ENCODE measurements at regions not wholly inside any gene's neighbourhood (a gene's known extent, or its start where the extent isn't known, plus 50 kb on each side); places are given as distances from the start of the nearest gene placed in this dataset.

DNA sequence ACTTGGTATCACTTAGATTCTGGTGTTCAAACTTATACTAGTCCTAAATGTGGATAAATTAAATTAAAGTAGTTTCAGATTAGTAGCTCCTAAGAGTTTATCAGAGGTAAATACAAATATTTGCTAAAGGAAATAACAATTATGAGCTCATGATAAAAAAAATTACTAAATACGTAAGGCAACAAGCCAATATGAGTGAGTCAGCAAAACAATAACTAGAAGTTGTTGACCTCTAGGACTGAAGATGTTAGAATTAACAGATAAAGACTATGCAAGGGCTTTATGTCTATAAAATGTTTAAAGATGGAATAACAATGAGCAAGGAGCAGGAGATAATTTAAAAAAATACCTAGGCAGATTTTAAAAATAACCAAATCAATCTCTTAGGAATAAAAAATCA lies 195.8 kb downstream of the CLCN4 start:
- Histone ChIP-seq H3K4ac (ENCODE audit: low read depth, low read length) (no peak overlapping the region), H2AK9ac (replicated peaks; ENCODE audit: low read depth, low read length, poor library complexity) (no peak overlapping the region), H4K5ac (ENCODE audit: low read depth, low read length) (no peak overlapping the region), H2BK120ac (ENCODE audit: low read depth, low read length) (no peak overlapping the region), H3K56ac (ENCODE audit: extremely low read depth, insufficient read depth, low read length) (no peak overlapping the region), H2BK5ac (ENCODE audit: low read depth, low read length, poor library complexity, severe bottlenecking) (no peak overlapping the region), H3K27me3 (ENCODE audit: control insufficient read depth, insufficient read depth, low read length) (no peaks in the 10 kb centered on the region), H3K27ac (ENCODE audit: insufficient read depth, low read length) (no peak overlapping the region), H3K9me1 (ENCODE audit: insufficient read depth, low read length) (no peaks in the 10 kb centered on the region), H3K23ac (ENCODE audit: low read depth, low read length) (no peak overlapping the region), H4K91ac (ENCODE audit: insufficient read depth, low read depth, low read length) (no peak overlapping the region), H4K20me1 (ENCODE audit: insufficient read depth, low read length) (no peaks in the 10 kb centered on the region), H3K36me3 (ENCODE audit: control insufficient read depth, insufficient read depth, low read length) (no peaks in the 10 kb centered on the region), H3K4me2 (ENCODE audit: low read depth, low read length) (no peak overlapping the region), H2BK15ac (ENCODE audit: low read depth, low read length) (no peak overlapping the region), H3K9ac (ENCODE audit: low read depth, low read length) (no peak overlapping the region), H3K14ac (replicated peaks; ENCODE audit: low read depth, low read length) (no peak overlapping the region), H3K18ac (ENCODE audit: low read depth, low read length) (no peak overlapping the region), H4K8ac (ENCODE audit: low read depth in 2 of 2, low read length in 2 of 2) (no peak overlapping the region), H3K9me3 (ENCODE audit: control insufficient read depth, insufficient read depth, low read length) (no peaks in the 10 kb centered on the region; the same call in 1 of the 2 replicates), H2AK5ac (ENCODE audit: low read depth, low read length) (no peak overlapping the region), H2AFZ (replicated peaks; ENCODE audit: low read length, poor library complexity) (no peak overlapping the region), H3K4me3 (ENCODE audit: insufficient read depth, low read depth, low read length) (no peak overlapping the region), H2BK20ac (ENCODE audit: low read depth, low read length) (no peak overlapping the region), H3K4me1 (ENCODE audit: control insufficient read depth, insufficient read depth, low read length) (no peaks in the 10 kb centered on the region), H3K79me1 (ENCODE audit: low read depth in 1 of 2, low read length in 2 of 2) (no peaks in the 10 kb centered on the region)
- BruUV-seq (replicated peaks): no TSS peak
- DNase-seq (no peak), ATAC-seq (ENCODE audit: low read depth) (no peak)
- TF ChIP-seq MAFK (IDR thresholded peaks at IDR 0.05; ENCODE audit: low read depth, low read length): peak; percentile 51; the same call in 1 of the 2 replicates
- no peak for TF ChIP-seq MAZ (IDR thresholded peaks at IDR 0.05; ENCODE audit: borderline replicate concordance, low read depth, low read length)
- in situ Hi-C loops (cut with MboI; ENCODE audit: low sequenced_read_pairs): no loop called here
- dilution Hi-C loops (cut with HindIII; ENCODE audit: low sequenced_read_pairs, unreplicated experiment): no loop called here
- no CpG with 5 or more reads among the region's 1 CpG for WGBS, 2 experiments (ENCODE audit: extremely low coverage in 2 of 2, insufficient read length in 1 of 2)
- intact Hi-C loops (cut with micrococcal nuclease): loop anchor here (5.0 kb wide), 1 partner anchor 75 kb away; no protein-coding TSS in a partner anchor
- ChIA-PET POLR2A (ENCODE audit: unreplicated experiment) (no interaction called here), CTCF (no interaction called here)

All from IMR-90 (cell line).